HEK293T (cell line): ENCODE measurements at regions not wholly inside any gene's neighbourhood (a gene's known extent, or its start where the extent isn't known, plus 50 kb on each side); places are given as distances from the start of the nearest gene placed in this dataset.

Experiments used
- CTCF ChIA-PET: fragments of 350-600 bp; formaldehyde crosslinking; extraction: SDS; loops from one replicate; lab custom pipeline; 2021; ENCODE audit warnings: antibody characterized with exemption, inconsistent platforms; lab: Yijun Ruan, JAX
- POLR2A ChIA-PET: fragments of 350-600 bp; formaldehyde crosslinking; extraction: SDS; loops from one replicate; lab custom pipeline; 2020; ENCODE audit warnings: antibody characterized with exemption, inconsistent platforms; lab: Yijun Ruan, JAX
- DNase-seq: peaks from one replicate; pipeline ENCODE4 v3.0.0; 2012; ENCODE audit warnings: mixed read lengths; ENCODE audit errors: extremely low spot score
- ARNT ChIP-seq: fragments of 450-650 bp; IDR thresholded peaks from 2 replicates; pipeline ENCODE4 v1.6.1; 2017; ENCODE audit warnings: mild to moderate bottlenecking
- BHLHE40 ChIP-seq: fragments of 450-650 bp; IDR thresholded peaks from 2 replicates; pipeline ENCODE4 v1.6.1; 2016; ENCODE audit warnings: mild to moderate bottlenecking, moderate library complexity, borderline replicate concordance
- CTBP1 ChIP-seq: fragments of 450-650 bp; IDR thresholded peaks from 2 replicates; pipeline ENCODE4 v1.6.1; 2016; ENCODE audit warnings: borderline replicate concordance
- ELF4 ChIP-seq: fragments of 450-650 bp; IDR thresholded peaks from 2 replicates; pipeline ENCODE4 v1.6.1; 2017; ENCODE audit warnings: antibody characterized with exemption
- FOXA1 ChIP-seq: fragments of 450-650 bp; IDR thresholded peaks from 2 replicates; pipeline ENCODE4 v1.6.1; 2016; ENCODE audit warnings: mild to moderate bottlenecking
- FOXK2 ChIP-seq: fragments of 450-650 bp; IDR thresholded peaks from 2 replicates; pipeline ENCODE4 v1.6.1; 2016; ENCODE audit warnings: mild to moderate bottlenecking
- FOXM1 ChIP-seq: fragments of 450-650 bp; IDR thresholded peaks from 2 replicates; pipeline ENCODE4 v1.6.1; 2017; ENCODE audit warnings: mild to moderate bottlenecking, borderline replicate concordance
- HDGF ChIP-seq: fragments of 450-650 bp; IDR thresholded peaks from 2 replicates; pipeline ENCODE4 v1.6.1; 2017; ENCODE audit warnings: antibody characterized with exemption, borderline replicate concordance
- L3MBTL2 ChIP-seq: fragments of 450-650 bp; conservative IDR thresholded peaks from 2 replicates; pipeline ENCODE4 v1.6.1; 2016; ENCODE audit warnings: mild to moderate bottlenecking
- LEF1 ChIP-seq: fragments of 450-650 bp; IDR thresholded peaks from 2 replicates; pipeline ENCODE4 v1.6.1; 2017; ENCODE audit warnings: mild to moderate bottlenecking, borderline replicate concordance
- NFRKB ChIP-seq: fragments of 450-650 bp; IDR thresholded peaks from 2 replicates; pipeline ENCODE4 v1.6.1; 2016; ENCODE audit warnings: mild to moderate bottlenecking, moderate library complexity
- PKNOX1 ChIP-seq: fragments of 450-650 bp; IDR thresholded peaks from 2 replicates; pipeline ENCODE4 v1.6.1; 2016
- SP1 ChIP-seq: fragments of 450-650 bp; IDR thresholded peaks from 2 replicates; pipeline ENCODE4 v1.6.1; 2017
- SUZ12 ChIP-seq: fragments of 450-650 bp; IDR thresholded peaks from 2 replicates; pipeline ENCODE4 v1.6.1; 2016; ENCODE audit warnings: mild to moderate bottlenecking
- TARDBP ChIP-seq: fragments of 450-650 bp; IDR thresholded peaks from 2 replicates; pipeline ENCODE4 v1.6.1; 2016
- ZNF384 ChIP-seq: fragments of 450-650 bp; IDR thresholded peaks from 2 replicates; pipeline ENCODE4 v1.6.1; 2016

GRCh38 chr13:74669149-74669548 is 534.9 kb upstream of the KLF12 start:
- ChIA-PET CTCF (no interaction called here), POLR2A (no interaction called here)
- TF ChIP-seq TARDBP (no peak), FOXM1 (no peak), BHLHE40 (no peak), PKNOX1 (no peak), LEF1 (no peak)
- DNase-seq = no peak

GRCh38 chr13:74667656-74668203 is 533.5 kb upstream of the KLF12 start:
- CTCF ChIA-PET = no interaction called here
- no peak for TF ChIP-seq CTBP1
- TF ChIP-seq LEF1 = no peak
- TF ChIP-seq SP1 = no peak
- TF ChIP-seq FOXA1 = no peak
- TF ChIP-seq ZNF384 = no peak
- TF ChIP-seq L3MBTL2 = no peak
- POLR2A ChIA-PET = no interaction called here
- DNase-seq = no peak

GRCh38 chr13:74662905-74663304 is 528.7 kb upstream of the KLF12 start:
- TF ChIP-seq CTBP1 (no peak), ZNF384 (no peak), LEF1 (no peak), L3MBTL2 (no peak), TARDBP (no peak), NFRKB (no peak), BHLHE40 (no peak), HDGF (no peak), ARNT (no peak), PKNOX1 (no peak), SUZ12 (no peak), FOXK2 (no peak), FOXM1 (no peak), FOXA1 (no peak), ELF4 (no peak), SP1 (no peak)
- POLR2A ChIA-PET = no interaction called here
- DNase-seq = no peak
- CTCF ChIA-PET = no interaction called here

- CTCF ChIA-PET = no interaction called here
- DNase-seq = no peak
- POLR2A ChIA-PET = no interaction called here
- TF ChIP-seq FOXA1 (no peak), ELF4 (no peak), SUZ12 (no peak), NFRKB (no peak), FOXM1 (no peak), L3MBTL2 (no peak), PKNOX1 (no peak), ZNF384 (no peak), LEF1 (no peak), TARDBP (no peak), FOXK2 (no peak), HDGF (no peak), SP1 (no peak), CTBP1 (no peak), ARNT (no peak), BHLHE40 (no peak)
These were observed 527.6 kb upstream of the KLF12 start for GRCh38 chr13:74661851-74662250.

GRCh38 chr13:74657765-74658164 is 523.6 kb upstream of the KLF12 start:
- ChIA-PET CTCF (no interaction called here), POLR2A (no interaction called here)
- no peak for DNase-seq
- no peak for TF ChIP-seq HDGF
- no peak for TF ChIP-seq BHLHE40
- no peak for TF ChIP-seq ARNT
- no peak for TF ChIP-seq ELF4
- TF ChIP-seq TARDBP = no peak
- no peak for TF ChIP-seq CTBP1
- TF ChIP-seq FOXA1 = no peak
- TF ChIP-seq SUZ12 = no peak
- TF ChIP-seq ZNF384 = no peak
- no peak for TF ChIP-seq FOXM1
- no peak for TF ChIP-seq SP1

GRCh38 chr13:74651121-74651520 is 516.9 kb upstream of the KLF12 start:
- ChIA-PET CTCF (no interaction called here), POLR2A (no interaction called here)
- no peak for DNase-seq
- TF ChIP-seq ZNF384 (no peak), FOXK2 (no peak), FOXA1 (no peak), NFRKB (no peak)

GRCh38 chr13:74647991-74648390 is 513.8 kb upstream of the KLF12 start:
- TF ChIP-seq L3MBTL2 (no peak), ELF4 (no peak), HDGF (no peak), SP1 (no peak), BHLHE40 (no peak), SUZ12 (no peak), PKNOX1 (no peak), CTBP1 (no peak), NFRKB (no peak), ZNF384 (no peak), FOXA1 (no peak), FOXM1 (no peak), FOXK2 (no peak)
- CTCF ChIA-PET = interaction anchor here (0.7 kb wide), 1 partner anchor 182 kb away, joined by 3 read pairs; no protein-coding TSS in a partner anchor
- POLR2A ChIA-PET = no interaction called here
- no peak for DNase-seq
